ENCODE measurements at regions not wholly inside any gene's neighbourhood (a gene's known extent, or its start where the extent isn't known, plus 50 kb on each side); places are given as distances from the start of the nearest gene placed in this dataset.
"Not testable (repeated sequence)": the region's sequence is repeated elsewhere in the genome, so short reads cannot be mapped to it uniquely, and the experiment has no call there.

GRCh38 chr22:47366026-47366767 is 603.7 kb downstream of the TBC1D22A start:
- WGBS, 3 donors = 75 to 84% (median 78%) methylated on average over 17 of the region's 17 CpGs
- no peak overlapping the region for H3K27ac ChIP-seq (ENCODE audit: low read depth, low read length)

GRCh38 chr22:47361247-47361646 is 598.8 kb downstream of the TBC1D22A start:
- WGBS, 3 donors = 92 to 97% (median 95%) methylated on average over 3 of the region's 3 CpGs
- H3K27ac ChIP-seq (ENCODE audit: low read depth, low read length) = no peak overlapping the region

- H3K27ac ChIP-seq (ENCODE audit: low read depth, low read length) = no peak overlapping the region
- 90 to 94% (median 91%) methylated on average over 10 of the region's 10 CpGs for WGBS, 3 donors
Observed at GRCh38 chr22:47357493-47357892, 595.0 kb downstream of the TBC1D22A start.

GRCh38 chr22:47357086-47357485 is 594.6 kb downstream of the TBC1D22A start:
- 85 to 99% (median 94%) methylated on average over 7 of the region's 7 CpGs for WGBS, 3 donors
- H3K27ac ChIP-seq (ENCODE audit: low read depth, low read length) = no peak overlapping the region

- no peak overlapping the region for H3K27ac ChIP-seq (ENCODE audit: low read depth, low read length)
- 62 to 85% (median 76%) methylated on average over 5 of the region's 5 CpGs for WGBS, 3 donors
Observed at GRCh38 chr22:47356511-47357011, 594.1 kb downstream of the TBC1D22A start.

- 85 to 90% (median 90%) methylated on average over 13 of the region's 13 CpGs for WGBS, 3 donors
- H3K27ac ChIP-seq (ENCODE audit: low read depth, low read length) = no peak overlapping the region
Observed at GRCh38 chr22:47355776-47356510, 593.5 kb downstream of the TBC1D22A start.

- WGBS, 3 donors = 69 to 74% (median 69%) methylated on average over 4 of the region's 4 CpGs
- no peak overlapping the region for H3K27ac ChIP-seq (ENCODE audit: low read depth, low read length)
Observed at GRCh38 chr22:47355388-47355725, 592.9 kb downstream of the TBC1D22A start.

- H3K27ac ChIP-seq (ENCODE audit: low read depth, low read length) = no peak overlapping the region
- WGBS, 3 donors = 78 to 90% (median 89%) methylated on average over 16 of the region's 16 CpGs
Observed at GRCh38 chr22:47354668-47355387, 592.4 kb downstream of the TBC1D22A start.

- H3K27ac ChIP-seq (ENCODE audit: low read depth, low read length) = no peak overlapping the region
- 72 to 86% (median 80%) methylated on average over 18 of the region's 18 CpGs for WGBS, 3 donors
Observed at GRCh38 chr22:47352920-47353700, 590.7 kb downstream of the TBC1D22A start.

- no peak overlapping the region for H3K27ac ChIP-seq (ENCODE audit: low read depth, low read length)
- 68 to 90% (median 82%) methylated on average over 11 of the region's 11 CpGs for WGBS, 3 donors
Observed at GRCh38 chr22:47351836-47352579, 589.6 kb downstream of the TBC1D22A start.

GRCh38 chr22:47346287-47346686 is 583.8 kb downstream of the TBC1D22A start:
- 92 to 100% (median 100%) methylated on average over 1 of the region's 1 CpG for WGBS, 3 donors
- H3K27ac ChIP-seq (ENCODE audit: low read depth, low read length) = not testable (repeated sequence)

GRCh38 chr22:47345025-47345424 is 582.6 kb downstream of the TBC1D22A start:
- no peak overlapping the region for H3K27ac ChIP-seq (ENCODE audit: low read depth, low read length)
- WGBS, 3 donors = 64 to 71% (median 69%) methylated on average over 7 of the region's 7 CpGs

GRCh38 chr22:47344414-47344813 is 582.0 kb downstream of the TBC1D22A start:
- H3K27ac ChIP-seq (ENCODE audit: low read depth, low read length) = no peak overlapping the region
- 67 to 86% (median 84%) methylated on average over 6 of the region's 6 CpGs for WGBS, 3 donors

- 84 to 87% (median 87%) methylated on average over 8 of the region's 8 CpGs for WGBS, 3 donors
- no peak overlapping the region for H3K27ac ChIP-seq (ENCODE audit: low read depth, low read length)
Observed at GRCh38 chr22:47343611-47344010, 581.2 kb downstream of the TBC1D22A start.

GRCh38 chr22:47342446-47342845 is 580.0 kb downstream of the TBC1D22A start:
- no peak overlapping the region for H3K27ac ChIP-seq (ENCODE audit: low read depth, low read length)
- 76 to 91% (median 90%) methylated on average over 10 of the region's 10 CpGs for WGBS, 3 donors

GRCh38 chr22:47341464-47341863 is 579.0 kb downstream of the TBC1D22A start:
- H3K27ac ChIP-seq (ENCODE audit: low read depth, low read length) = no peak overlapping the region
- WGBS, 3 donors = 73 to 95% (median 92%) methylated on average over 7 of the region's 7 CpGs

- H3K27ac ChIP-seq (ENCODE audit: low read depth, low read length) = no peak overlapping the region
- 69 to 77% (median 74%) methylated on average over 5 of the region's 5 CpGs for WGBS, 3 donors
Observed at GRCh38 chr22:47340851-47341436, 578.5 kb downstream of the TBC1D22A start.
